Transverse colon (tissue), 4 donors: ENCODE measurements at regions not wholly inside any gene's neighbourhood (a gene's known extent, or its start where the extent isn't known, plus 50 kb on each side); places are given as distances from the start of the nearest gene placed in this dataset.

Experiments
- DNase-seq: peaks from one replicate; pipeline ENCODE4 v3.0.0-alpha.2; 2019
- H3K27ac ChIP-seq, 4 donors: fragments of 200-600 bp; sonication (generic); 2 replicates each; pipeline ENCODE4 v1.5.1; 2016 to 2018; ENCODE audit warnings: inconsistent platforms in 4 of 4
- H3K27me3 ChIP-seq: fragments of 200-600 bp; sonication (generic); 2 replicates; pipeline ENCODE4 v1.5.1; 2017; ENCODE audit warnings: inconsistent platforms
- H3K36me3 ChIP-seq, 4 donors: fragments of 200-600 bp; sonication (generic); 2 replicates each; pipeline ENCODE4 v1.5.1; 2017 to 2019; ENCODE audit warnings: inconsistent platforms in 4 of 4
- H3K4me1 ChIP-seq, 4 donors: fragments of 200-600 bp; sonication (generic); 2 replicates each; pipeline ENCODE4 v1.5.1; 2017 to 2020; ENCODE audit warnings: inconsistent platforms in 4 of 4
- H3K4me3 ChIP-seq, 4 donors: fragments of 200-600 bp; sonication (generic); 1 replicate in 1 of 4; 2 replicates in 3 of 4; pipeline versions ENCODE4 v1.5.1 to v1.6.1; 2017 to 2019; ENCODE audit warnings: inconsistent platforms in 4 of 4
- H3K9me3 ChIP-seq, 2 donors: fragments of 200-600 bp; sonication (generic); 2 replicates each; pipeline ENCODE4 v1.5.1; 2017 to 2019; ENCODE audit warnings: inconsistent platforms in 2 of 2
- CTCF ChIP-seq, 5 experiments: fragments of 200-600 bp in 3 of 5; fragments of 450-650 bp in 2 of 5; sonication (generic) in 3 of 5; IDR thresholded peaks; 1 replicate in 2 of 5; 2 replicates in 3 of 5; pipeline ENCODE4 v1.5.1; 2016 to 2017; ENCODE audit warnings: antibody characterized with exemption in 5 of 5, inconsistent platforms in 3 of 5, mild to moderate bottlenecking in 2 of 5, moderate library complexity in 1 of 5
- EP300 ChIP-seq: sonication (generic); formaldehyde crosslinking; IDR thresholded peaks from one replicate; pipeline ENCODE4 v1.6.1; 2017; ENCODE audit warnings: antibody characterized with exemption, low read depth
- POLR2A ChIP-seq: fragments of 450-650 bp; IDR thresholded peaks from one replicate; pipeline ENCODE4 v1.6.1; 2016; ENCODE audit warnings: antibody characterized with exemption, mild to moderate bottlenecking, moderate library complexity
- POLR2AphosphoS5 ChIP-seq, 3 donors: sonication (generic); formaldehyde crosslinking; IDR thresholded peaks; one replicate each; pipeline ENCODE4 v1.6.1; 2016; ENCODE audit warnings: antibody characterized with exemption in 3 of 3
- WGBS, 2 donors: methylation state at CpG; one replicate each; pipeline ENCODE4 v1.1.5; 2018; ENCODE audit warnings: low coverage in 1 of 2; 5-methylcytosine and 5-hydroxymethylcytosine counted together
- in situ Hi-C, 4 donors: fragments of 200-750 bp; cut with MboI; loops; one replicate each; pipeline versions ENCODE4 v1.15.0 to v1.15.1; 2017; ENCODE audit warnings: low sequenced_read_pairs in 3 of 4, low pct_ligation_motif_present in 1 of 4, low pct_unique_long_range_greater_than_20kb in 1 of 4
- intact Hi-C: fragments of 100-400 bp; cut with DNase I; formaldehyde crosslinking; loops from one replicate; pipeline ENCODE4 v1.15.1; 2023; ENCODE audit warnings: low total_unique reads

DNA sequence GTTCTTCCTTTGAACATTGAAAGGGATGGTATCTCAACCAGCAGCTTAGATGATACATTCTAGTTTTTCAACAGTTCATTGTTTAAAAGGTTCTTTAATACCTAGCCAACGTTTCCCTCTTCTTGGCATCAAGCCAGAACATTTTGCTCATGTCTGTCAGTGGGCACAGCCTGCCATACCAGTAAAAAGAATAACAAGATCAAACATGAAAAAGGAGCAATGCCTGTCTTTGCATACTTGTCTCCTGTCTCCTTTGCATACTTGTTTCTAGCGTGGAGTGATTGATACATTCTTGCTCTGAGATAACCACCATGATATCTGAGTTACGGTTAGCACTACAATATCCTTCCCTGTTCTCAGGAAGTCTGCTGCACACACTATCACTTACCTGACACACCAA, 248.6 kb upstream of the DAPK1 start:
- 59 to 62% methylated on average over 3 of the region's 3 CpGs for WGBS, 2 donors
- TF ChIP-seq CTCF (IDR thresholded peaks at IDR 0.05) (no peak), EP300 (no peak), POLR2AphosphoS5 (IDR thresholded peaks at IDR 0.05) (no peak), POLR2A (no peak)
- in situ Hi-C loops, result no loop called here

GRCh38 chr9:87250205-87250604, 247.5 kb upstream of the DAPK1 start:
- TF ChIP-seq CTCF (IDR thresholded peaks at IDR 0.05), result no peak
- Histone ChIP-seq H3K36me3 (no peaks in the 10 kb centered on the region), H3K27ac (no peak overlapping the region), H3K27me3 (no peaks in the 10 kb centered on the region), H3K9me3 (no peaks in the 10 kb centered on the region), H3K4me1 (no peaks in the 10 kb centered on the region), H3K4me3 (no peak overlapping the region)
- in situ Hi-C loops, result no loop called here
- 100% methylated on average over 1 of the region's 1 CpG; no CpG with 5 or more reads in 1 of the 2 donors for WGBS, 2 donors
- no peak for DNase-seq
- intact Hi-C loops, result no loop called here

More for the DNA sequence above, 248.6 kb upstream of the DAPK1 start:
- Histone ChIP-seq H3K9me3 (no peaks in the 10 kb centered on the region), H3K4me1 (no peaks in the 10 kb centered on the region), H3K4me3 (no peak overlapping the region), H3K27ac (no peak overlapping the region), H3K36me3 (no peaks in the 10 kb centered on the region), H3K27me3 (no peaks in the 10 kb centered on the region)
- intact Hi-C loops, result no loop called here
- no peak for DNase-seq

- in situ Hi-C loops, result no loop called here
- WGBS, 2 donors, result 62 to 77% methylated on average over 4 to 11 of the region's 11 CpGs
- no peak for TF ChIP-seq EP300
- TF ChIP-seq POLR2AphosphoS5 (IDR thresholded peaks at IDR 0.05), result no peak
- TF ChIP-seq POLR2A, result no peak
- no peak for TF ChIP-seq CTCF (IDR thresholded peaks at IDR 0.05)
These were observed 242.1 kb upstream of the DAPK1 start for GRCh38 chr9:87255431-87256155.

DNA sequence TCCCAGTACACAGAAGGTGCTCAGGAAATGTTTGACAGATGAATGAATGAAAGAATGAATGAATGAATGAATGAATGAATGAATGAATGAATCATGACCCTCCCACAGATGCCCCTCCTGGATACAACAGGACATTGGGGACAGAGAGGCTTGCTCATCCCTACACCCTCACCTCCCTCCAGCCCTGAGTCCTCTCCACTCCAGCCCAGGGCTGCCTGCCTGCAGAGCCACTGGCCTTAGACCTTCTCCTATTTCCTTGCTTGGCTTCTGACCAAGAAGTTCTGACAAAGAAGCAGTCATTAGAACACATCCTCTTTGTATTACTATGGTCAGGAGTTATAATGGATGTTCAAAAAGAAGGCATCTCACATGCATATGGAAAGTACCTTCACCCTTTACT, 240.7 kb upstream of the DAPK1 start:
- intact Hi-C loops (no loop called here), in situ Hi-C loops (no loop called here)
- DNase-seq, result no peak
- H3K4me1 ChIP-seq, result no peaks in the 10 kb centered on the region
- H3K4me3 ChIP-seq, result no peak overlapping the region
- H3K36me3 ChIP-seq, result no peaks in the 10 kb centered on the region
- TF ChIP-seq CTCF (IDR thresholded peaks at IDR 0.05), result no peak
- no peak for TF ChIP-seq EP300
- no peak for TF ChIP-seq POLR2A
- no peak for TF ChIP-seq POLR2AphosphoS5 (IDR thresholded peaks at IDR 0.05)
- no peak overlapping the region for H3K27ac ChIP-seq
- no peaks in the 10 kb centered on the region for H3K27me3 ChIP-seq
- no peaks in the 10 kb centered on the region for H3K9me3 ChIP-seq

More at GRCh38 chr9:87255431-87256155, 242.1 kb upstream of the DAPK1 start:
- Histone ChIP-seq H3K9me3 (no peaks in the 10 kb centered on the region), H3K36me3 (no peaks in the 10 kb centered on the region), H3K4me3 (no peak overlapping the region), H3K27ac (no peak overlapping the region), H3K27me3 (no peaks in the 10 kb centered on the region), H3K4me1 (no peaks in the 10 kb centered on the region)
- no peak for DNase-seq
- intact Hi-C loops, result no loop called here
